ENCODE measurements at regions not wholly inside any gene's neighbourhood (a gene's known extent, or its start where the extent isn't known, plus 50 kb on each side); places are given as distances from the start of the nearest gene placed in this dataset.

DNA sequence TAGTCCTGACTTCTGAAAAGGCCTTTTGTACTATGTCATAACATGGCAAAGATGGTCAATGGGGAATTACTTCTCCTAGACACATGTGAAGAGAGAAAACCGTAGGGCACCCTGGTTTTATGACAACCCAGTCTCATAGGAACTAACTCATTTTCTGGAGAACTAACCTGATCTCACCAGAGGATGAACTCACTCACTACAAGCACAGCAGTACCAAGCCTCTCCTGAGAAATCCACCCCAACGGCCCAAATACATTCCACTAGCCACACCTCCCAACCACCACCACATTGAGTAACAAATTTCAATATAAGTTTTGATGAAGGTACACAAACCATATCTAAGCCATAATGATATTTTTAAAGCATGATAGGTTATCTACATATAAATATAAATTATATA lies 909.3 kb upstream of the CDH10 start:
- TF ChIP-seq, protein P1, sequence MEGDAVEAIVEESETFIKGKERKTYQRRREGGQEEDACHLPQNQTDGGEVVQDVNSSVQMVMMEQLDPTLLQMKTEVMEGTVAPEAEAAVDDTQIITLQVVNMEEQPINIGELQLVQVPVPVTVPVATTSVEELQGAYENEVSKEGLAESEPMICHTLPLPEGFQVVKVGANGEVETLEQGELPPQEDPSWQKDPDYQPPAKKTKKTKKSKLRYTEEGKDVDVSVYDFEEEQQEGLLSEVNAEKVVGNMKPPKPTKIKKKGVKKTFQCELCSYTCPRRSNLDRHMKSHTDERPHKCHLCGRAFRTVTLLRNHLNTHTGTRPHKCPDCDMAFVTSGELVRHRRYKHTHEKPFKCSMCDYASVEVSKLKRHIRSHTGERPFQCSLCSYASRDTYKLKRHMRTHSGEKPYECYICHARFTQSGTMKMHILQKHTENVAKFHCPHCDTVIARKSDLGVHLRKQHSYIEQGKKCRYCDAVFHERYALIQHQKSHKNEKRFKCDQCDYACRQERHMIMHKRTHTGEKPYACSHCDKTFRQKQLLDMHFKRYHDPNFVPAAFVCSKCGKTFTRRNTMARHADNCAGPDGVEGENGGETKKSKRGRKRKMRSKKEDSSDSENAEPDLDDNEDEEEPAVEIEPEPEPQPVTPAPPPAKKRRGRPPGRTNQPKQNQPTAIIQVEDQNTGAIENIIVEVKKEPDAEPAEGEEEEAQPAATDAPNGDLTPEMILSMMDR (conservative IDR thresholded peaks at IDR 0.05; ENCODE audit: low read depth, low read length), result no peak
- no peak for TF ChIP-seq EZH2 (IDR thresholded peaks at IDR 0.05; ENCODE audit: low read length, unreplicated experiment)
- TF ChIP-seq EZH2phosphoT487 (IDR thresholded peaks at IDR 0.05; ENCODE audit: borderline replicate concordance, low read length), result no peak
